ENCODE measurements at regions not wholly inside any gene's neighbourhood (a gene's known extent, or its start where the extent isn't known, plus 50 kb on each side); places are given as distances from the start of the nearest gene placed in this dataset.

DNA sequence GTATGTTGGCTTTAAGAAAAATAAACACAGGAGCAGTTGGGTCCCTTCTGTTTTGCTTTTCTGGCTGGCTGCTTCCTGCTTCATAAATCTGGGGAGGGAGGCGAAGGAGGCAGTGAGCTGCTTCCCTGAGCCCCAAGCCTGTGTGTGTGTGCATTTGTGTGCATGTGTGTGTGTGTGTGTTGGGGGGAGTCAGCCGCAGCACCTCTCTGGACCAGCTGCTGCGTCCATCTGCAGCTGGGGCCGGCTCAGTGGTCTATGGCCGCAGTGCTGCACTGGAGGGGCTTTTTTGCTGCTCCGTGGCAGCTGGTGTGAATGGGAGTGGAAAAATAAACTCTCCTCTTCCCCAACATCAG is 192.3 kb downstream of the RNF144A start:
- no peaks in the 10 kb centered on the region for H3K9me3 ChIP-seq (ENCODE audit: insufficient read depth, low read length)
- no peak for TF ChIP-seq SUZ12 (IDR thresholded peaks at IDR 0.05; ENCODE audit: extremely low read depth, insufficient read depth, insufficient read length)
- TF ChIP-seq ZNF274 (IDR thresholded peaks at IDR 0.05; ENCODE audit: low read depth, low read length) = no peak
- TF ChIP-seq YY1 (IDR thresholded peaks at IDR 0.05; ENCODE audit: insufficient read depth, insufficient read length) = no peak
- H3K27me3 ChIP-seq (ENCODE audit: insufficient read depth, insufficient read length) = no peaks in the 10 kb centered on the region
- no peak overlapping the region for H3K9ac ChIP-seq (ENCODE audit: insufficient read length, low read depth)
- no peaks in the 10 kb centered on the region for H3K36me3 ChIP-seq (ENCODE audit: insufficient read depth, insufficient read length, low read length)
- no peaks in the 10 kb centered on the region for H3K4me1 ChIP-seq (ENCODE audit: insufficient read depth, insufficient read length)
- DNase-seq (ENCODE audit: low read depth, low spot score) = no peak
- H3K4me3 ChIP-seq (ENCODE audit: insufficient read length, low read depth) = no peak overlapping the region

GRCh38 chr2:7111626-7112025 is 194.4 kb downstream of the RNF144A start:
- H3K9ac ChIP-seq (ENCODE audit: insufficient read length, low read depth) = no peak overlapping the region
- no peaks in the 10 kb centered on the region for H3K4me1 ChIP-seq (ENCODE audit: insufficient read depth, insufficient read length)
- no peak for DNase-seq (ENCODE audit: low read depth, low spot score)
- TF ChIP-seq ZNF274 (IDR thresholded peaks at IDR 0.05; ENCODE audit: low read depth, low read length) (no peak), SUZ12 (IDR thresholded peaks at IDR 0.05; ENCODE audit: extremely low read depth, insufficient read depth, insufficient read length) (no peak), YY1 (IDR thresholded peaks at IDR 0.05; ENCODE audit: insufficient read depth, insufficient read length) (no peak)
- no peaks in the 10 kb centered on the region for H3K9me3 ChIP-seq (ENCODE audit: insufficient read depth, low read length)
- no peaks in the 10 kb centered on the region for H3K27me3 ChIP-seq (ENCODE audit: insufficient read depth, insufficient read length)
- H3K4me3 ChIP-seq (ENCODE audit: insufficient read length, low read depth) = no peak overlapping the region
- H3K36me3 ChIP-seq (ENCODE audit: insufficient read depth, insufficient read length, low read length) = no peaks in the 10 kb centered on the region

GRCh38 chr2:7115364-7115763 is 198.2 kb downstream of the RNF144A start:
- H3K27me3 ChIP-seq (ENCODE audit: insufficient read depth, insufficient read length) = no peaks in the 10 kb centered on the region
- H3K9me3 ChIP-seq (ENCODE audit: insufficient read depth, low read length) = no peaks in the 10 kb centered on the region
- no peaks in the 10 kb centered on the region for H3K4me1 ChIP-seq (ENCODE audit: insufficient read depth, insufficient read length)
- no peak for DNase-seq (ENCODE audit: low read depth, low spot score)
- H3K4me3 ChIP-seq (ENCODE audit: insufficient read length, low read depth) = no peak overlapping the region
- H3K9ac ChIP-seq (ENCODE audit: insufficient read length, low read depth) = no peak overlapping the region
- H3K36me3 ChIP-seq (ENCODE audit: insufficient read depth, insufficient read length, low read length) = no peaks in the 10 kb centered on the region
- TF ChIP-seq YY1 (IDR thresholded peaks at IDR 0.05; ENCODE audit: insufficient read depth, insufficient read length) (no peak), SUZ12 (IDR thresholded peaks at IDR 0.05; ENCODE audit: extremely low read depth, insufficient read depth, insufficient read length) (no peak)

DNA sequence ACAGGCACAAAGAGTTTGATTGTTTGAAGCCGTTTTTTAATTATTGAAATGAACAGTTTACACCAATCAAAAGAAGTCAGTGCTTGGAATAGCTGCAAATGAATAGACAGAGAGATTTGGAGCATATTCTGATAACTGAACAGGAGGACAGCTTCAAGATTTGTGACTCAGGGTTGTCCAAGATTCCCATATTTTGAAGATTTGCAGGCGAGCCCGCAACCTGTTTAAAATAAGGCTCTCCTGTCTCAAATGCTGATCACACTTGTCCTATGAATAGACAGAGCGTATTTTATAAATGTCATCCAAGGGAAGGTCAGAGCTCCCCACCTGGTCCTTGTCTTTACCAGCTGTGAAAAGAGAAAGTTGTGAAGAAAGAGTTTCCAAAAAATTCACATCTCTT is 198.7 kb downstream of the RNF144A start:
- Histone ChIP-seq H3K4me3 (ENCODE audit: insufficient read length, low read depth) (no peak overlapping the region), H3K9me3 (ENCODE audit: insufficient read depth, low read length) (no peaks in the 10 kb centered on the region), H3K4me1 (ENCODE audit: insufficient read depth, insufficient read length) (no peaks in the 10 kb centered on the region), H3K9ac (ENCODE audit: insufficient read length, low read depth) (no peak overlapping the region), H3K27me3 (ENCODE audit: insufficient read depth, insufficient read length) (no peaks in the 10 kb centered on the region), H3K36me3 (ENCODE audit: insufficient read depth, insufficient read length, low read length) (no peaks in the 10 kb centered on the region)
- DNase-seq (ENCODE audit: low read depth, low spot score) = no peak
- TF ChIP-seq SUZ12 (IDR thresholded peaks at IDR 0.05; ENCODE audit: extremely low read depth, insufficient read depth, insufficient read length) = no peak
- TF ChIP-seq YY1 (IDR thresholded peaks at IDR 0.05; ENCODE audit: insufficient read depth, insufficient read length) = no peak
- no peak for TF ChIP-seq ZNF274 (IDR thresholded peaks at IDR 0.05; ENCODE audit: low read depth, low read length)

DNA sequence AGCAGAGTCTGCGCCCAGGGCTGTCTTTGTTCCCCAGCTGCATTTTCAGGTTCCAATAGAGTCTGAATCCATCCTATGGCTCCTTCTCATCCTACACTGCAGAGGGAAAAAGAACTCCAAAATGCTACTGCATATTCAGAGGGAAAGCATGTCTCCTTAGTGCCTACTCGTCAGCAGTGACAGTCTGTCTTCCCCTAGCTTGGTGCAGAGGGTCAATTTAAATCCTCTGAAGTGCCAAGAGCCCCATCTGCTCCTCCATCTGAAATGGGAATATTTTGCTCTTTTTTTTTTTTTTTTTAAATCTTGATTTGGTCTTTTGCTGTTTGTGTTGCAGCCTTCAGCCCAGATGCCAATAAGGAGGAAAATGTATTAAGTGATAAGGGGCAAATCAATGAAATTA is 199.3 kb downstream of the RNF144A start:
- TF ChIP-seq YY1 (IDR thresholded peaks at IDR 0.05; ENCODE audit: insufficient read depth, insufficient read length) (no peak), ZNF274 (IDR thresholded peaks at IDR 0.05; ENCODE audit: low read depth, low read length) (no peak), SUZ12 (IDR thresholded peaks at IDR 0.05; ENCODE audit: extremely low read depth, insufficient read depth, insufficient read length) (no peak)
- DNase-seq (ENCODE audit: low read depth, low spot score) = no peak
- Histone ChIP-seq H3K4me3 (ENCODE audit: insufficient read length, low read depth) (no peak overlapping the region), H3K4me1 (ENCODE audit: insufficient read depth, insufficient read length) (no peaks in the 10 kb centered on the region), H3K9me3 (ENCODE audit: insufficient read depth, low read length) (no peaks in the 10 kb centered on the region), H3K36me3 (ENCODE audit: insufficient read depth, insufficient read length, low read length) (no peaks in the 10 kb centered on the region), H3K9ac (ENCODE audit: insufficient read length, low read depth) (no peak overlapping the region), H3K27me3 (ENCODE audit: insufficient read depth, insufficient read length) (no peaks in the 10 kb centered on the region)

DNA sequence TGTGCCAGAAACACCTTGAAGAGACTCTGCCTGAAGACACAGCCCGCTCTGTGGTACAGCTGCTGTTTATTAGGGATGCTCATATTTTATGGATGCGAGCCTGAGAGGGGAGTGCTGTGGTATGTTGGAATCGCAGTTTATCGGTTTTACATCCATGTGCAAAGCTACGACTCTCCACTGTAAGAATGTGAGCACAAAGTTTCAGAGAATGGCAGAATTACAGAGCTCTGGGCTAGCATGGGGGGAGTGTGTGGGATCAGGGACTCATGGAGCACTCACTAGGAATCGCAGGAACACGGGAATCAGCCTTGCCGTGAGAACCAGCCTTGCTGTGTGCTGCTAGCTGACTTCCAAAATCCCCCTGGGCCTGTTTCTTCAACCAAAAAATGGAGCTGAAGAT is 199.9 kb downstream of the RNF144A start:
- no peaks in the 10 kb centered on the region for H3K36me3 ChIP-seq (ENCODE audit: insufficient read depth, insufficient read length, low read length)
- H3K9me3 ChIP-seq (ENCODE audit: insufficient read depth, low read length) = no peaks in the 10 kb centered on the region
- no peak overlapping the region for H3K9ac ChIP-seq (ENCODE audit: insufficient read length, low read depth)
- DNase-seq (ENCODE audit: low read depth, low spot score) = no peak
- no peak overlapping the region for H3K4me3 ChIP-seq (ENCODE audit: insufficient read length, low read depth)
- H3K4me1 ChIP-seq (ENCODE audit: insufficient read depth, insufficient read length) = no peaks in the 10 kb centered on the region
- H3K27me3 ChIP-seq (ENCODE audit: insufficient read depth, insufficient read length) = no peaks in the 10 kb centered on the region
- no peak for TF ChIP-seq ZNF274 (IDR thresholded peaks at IDR 0.05; ENCODE audit: low read depth, low read length)

DNA sequence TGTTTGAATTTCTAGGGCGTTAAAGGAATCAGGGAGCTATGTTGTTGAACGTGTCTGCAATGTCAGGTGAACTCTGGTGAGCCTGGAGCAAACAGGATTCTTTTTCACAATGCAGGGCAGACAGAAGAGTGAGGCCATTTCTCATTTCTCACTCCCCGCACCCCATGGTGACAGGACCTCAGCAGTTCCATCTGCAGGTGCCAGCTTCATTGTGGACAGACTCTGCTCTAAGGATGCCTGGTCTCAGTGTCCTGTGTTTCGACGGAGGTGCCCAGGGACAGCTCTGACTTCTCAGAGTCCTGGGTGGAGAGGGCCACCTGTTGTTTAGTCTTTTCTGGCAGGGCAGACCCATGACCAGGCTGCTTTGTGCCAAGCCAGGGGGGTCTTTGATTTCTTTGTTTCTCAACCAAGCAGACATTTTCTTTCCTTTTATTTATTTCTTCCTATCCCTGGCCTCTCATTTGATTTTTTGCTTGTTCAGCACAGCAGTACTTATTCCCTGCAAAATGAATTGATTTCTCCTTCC is 201.5 kb downstream of the RNF144A start:
- Histone ChIP-seq H3K4me1 (ENCODE audit: insufficient read depth, insufficient read length) (no peaks in the 10 kb centered on the region), H3K36me3 (ENCODE audit: insufficient read depth, insufficient read length, low read length) (no peaks in the 10 kb centered on the region), H3K4me3 (ENCODE audit: insufficient read length, low read depth) (no peak overlapping the region), H3K9me3 (ENCODE audit: insufficient read depth, low read length) (no peaks in the 10 kb centered on the region), H3K27me3 (ENCODE audit: insufficient read depth, insufficient read length) (no peaks in the 10 kb centered on the region), H3K9ac (ENCODE audit: insufficient read length, low read depth) (no peak overlapping the region)
- no peak for DNase-seq (ENCODE audit: low read depth, low spot score)
- no peak for TF ChIP-seq ZNF274 (IDR thresholded peaks at IDR 0.05; ENCODE audit: low read depth, low read length)
- no peak for TF ChIP-seq YY1 (IDR thresholded peaks at IDR 0.05; ENCODE audit: insufficient read depth, insufficient read length)

Measured in NT2/D1 (cell line).